ENCODE measurements at regions not wholly inside any gene's neighbourhood (a gene's known extent, or its start where the extent isn't known, plus 50 kb on each side); places are given as distances from the start of the nearest gene placed in this dataset.

DNA sequence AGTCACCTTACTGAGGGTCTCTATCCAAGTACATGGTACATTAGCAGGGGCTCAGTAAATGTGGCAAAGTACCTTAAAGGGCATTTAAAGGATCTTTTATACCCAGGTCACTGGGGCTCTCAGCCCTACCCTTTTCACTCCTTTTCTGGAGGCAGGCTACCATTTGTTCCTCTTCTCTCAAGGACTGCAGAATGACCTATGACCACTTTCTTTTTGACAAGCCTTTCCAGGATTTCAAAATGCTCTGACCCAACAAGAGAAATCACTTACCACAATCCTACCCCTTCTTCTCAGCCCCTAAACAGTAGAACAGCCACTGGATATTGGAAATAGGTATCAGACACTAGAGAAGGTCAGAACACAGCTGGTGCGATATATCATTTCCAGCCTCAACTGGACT, 221.8 kb upstream of the TPRG1 start:
- TF ChIP-seq POLR2A (IDR thresholded peaks at IDR 0.05), result no peak
- TF ChIP-seq, protein P1, sequence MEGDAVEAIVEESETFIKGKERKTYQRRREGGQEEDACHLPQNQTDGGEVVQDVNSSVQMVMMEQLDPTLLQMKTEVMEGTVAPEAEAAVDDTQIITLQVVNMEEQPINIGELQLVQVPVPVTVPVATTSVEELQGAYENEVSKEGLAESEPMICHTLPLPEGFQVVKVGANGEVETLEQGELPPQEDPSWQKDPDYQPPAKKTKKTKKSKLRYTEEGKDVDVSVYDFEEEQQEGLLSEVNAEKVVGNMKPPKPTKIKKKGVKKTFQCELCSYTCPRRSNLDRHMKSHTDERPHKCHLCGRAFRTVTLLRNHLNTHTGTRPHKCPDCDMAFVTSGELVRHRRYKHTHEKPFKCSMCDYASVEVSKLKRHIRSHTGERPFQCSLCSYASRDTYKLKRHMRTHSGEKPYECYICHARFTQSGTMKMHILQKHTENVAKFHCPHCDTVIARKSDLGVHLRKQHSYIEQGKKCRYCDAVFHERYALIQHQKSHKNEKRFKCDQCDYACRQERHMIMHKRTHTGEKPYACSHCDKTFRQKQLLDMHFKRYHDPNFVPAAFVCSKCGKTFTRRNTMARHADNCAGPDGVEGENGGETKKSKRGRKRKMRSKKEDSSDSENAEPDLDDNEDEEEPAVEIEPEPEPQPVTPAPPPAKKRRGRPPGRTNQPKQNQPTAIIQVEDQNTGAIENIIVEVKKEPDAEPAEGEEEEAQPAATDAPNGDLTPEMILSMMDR (IDR thresholded peaks at IDR 0.05), result no peak
